ENCODE measurements at regions not wholly inside any gene's neighbourhood (a gene's known extent, or its start where the extent isn't known, plus 50 kb on each side); places are given as distances from the start of the nearest gene placed in this dataset.

DNA sequence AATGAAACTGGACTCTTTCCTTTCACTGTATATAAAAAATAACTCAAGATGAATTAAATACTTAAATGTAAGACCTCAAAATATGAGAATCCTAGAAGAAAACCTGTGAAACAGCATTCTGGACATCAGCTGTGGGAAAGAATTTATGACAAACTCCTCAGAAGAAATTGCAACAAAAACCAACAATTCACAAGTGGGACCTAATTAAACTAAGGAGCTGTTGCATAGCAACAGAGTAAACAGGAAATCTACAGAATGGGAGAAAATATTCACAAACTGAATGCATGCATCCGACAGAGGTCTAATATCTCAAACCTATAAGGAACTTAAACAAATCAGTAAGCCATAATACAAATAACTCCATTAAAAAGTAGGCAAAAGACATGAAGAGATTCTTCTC lies 851.7 kb upstream of the PCDH10 start:
- TF ChIP-seq CTCF (IDR thresholded peaks at IDR 0.05) (no peak), POLR2A (IDR thresholded peaks at IDR 0.05) (no peak)

Data from Peyer's patch (tissue), 4 donors.